GM18868 (cell line): ENCODE measurements at regions not wholly inside any gene's neighbourhood (a gene's known extent, or its start where the extent isn't known, plus 50 kb on each side); places are given as distances from the start of the nearest gene placed in this dataset.

Experiments
- ATAC-seq: cut with Tn5 transposase; IDR thresholded peaks from one replicate; pipeline ENCODE4 v1.9.1; 2021; ENCODE audit warnings: mild to moderate bottlenecking, moderate library complexity; ENCODE audit not compliant: unreplicated experiment

GRCh38 chr14:62347562-62348011 lies 585.4 kb downstream of the SNAPC1 start:
- ATAC-seq = no peak

DNA sequence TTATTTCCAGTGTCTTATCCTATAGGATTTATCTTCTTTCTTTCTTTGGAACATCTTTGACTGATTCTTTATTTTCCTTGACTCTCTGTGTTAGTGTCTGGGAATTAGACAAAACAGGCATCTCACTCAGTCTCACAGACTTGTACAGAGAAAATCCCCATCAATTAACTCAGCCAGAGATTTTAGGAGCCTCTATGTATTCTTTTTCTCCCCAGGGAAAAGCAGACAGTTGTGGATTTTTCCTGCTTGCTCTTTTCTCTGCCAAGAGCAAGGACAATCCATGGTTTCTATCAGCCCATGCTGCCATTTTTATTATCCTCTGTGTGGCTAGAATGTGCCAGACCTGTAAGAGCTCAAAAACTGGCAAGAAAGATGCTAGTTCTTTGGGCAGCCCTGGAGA lies 595.1 kb downstream of the SNAPC1 start:
- ATAC-seq = no peak

- no peak for ATAC-seq
These were observed 601.9 kb downstream of the SNAPC1 start for GRCh38 chr14:62364161-62364560.

GRCh38 chr14:62364800-62365280 lies 602.6 kb downstream of the SNAPC1 start:
- no peak for ATAC-seq

- no peak for ATAC-seq
These were observed 607.8 kb downstream of the SNAPC1 start for GRCh38 chr14:62369919-62370560.

GRCh38 chr14:62373944-62374343 lies 611.7 kb downstream of the SNAPC1 start:
- no peak for ATAC-seq

- no peak for ATAC-seq
These were observed 615.8 kb downstream of the SNAPC1 start for GRCh38 chr14:62378057-62378456.

DNA sequence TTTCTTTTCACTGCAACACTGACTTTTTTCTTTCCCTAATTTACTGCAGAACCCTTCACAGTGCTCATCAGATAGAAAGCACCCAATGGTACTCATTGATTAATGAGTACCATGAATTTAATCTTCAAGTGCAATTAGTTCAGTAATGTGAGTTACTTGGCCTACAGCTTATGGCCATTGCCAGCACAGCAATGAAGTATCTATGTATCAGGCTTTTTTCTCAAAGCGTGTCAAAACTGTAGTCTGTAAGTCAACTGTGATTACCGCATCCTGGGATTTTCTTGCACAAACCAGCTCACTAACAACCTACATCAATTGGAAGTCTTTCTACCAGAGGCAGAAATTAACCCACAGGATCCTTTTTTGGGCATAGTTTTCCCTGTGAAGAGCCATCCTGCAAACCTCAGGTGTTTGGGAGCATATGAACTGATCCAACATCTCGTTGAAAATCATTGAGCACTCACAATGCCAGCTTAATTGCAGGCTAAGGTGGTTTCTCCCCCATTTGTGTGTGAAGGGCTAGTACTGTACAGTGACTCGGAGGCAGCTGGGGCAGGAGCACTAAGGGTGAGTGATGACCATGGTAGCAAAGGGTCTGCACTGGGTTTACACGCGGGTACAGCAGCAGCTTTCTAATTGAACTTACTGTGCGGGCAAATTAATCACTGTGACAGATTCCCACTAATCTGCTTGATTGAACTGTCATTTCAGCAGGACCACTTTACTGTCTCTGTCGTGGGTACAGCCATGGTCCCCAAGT lies 619.3 kb downstream of the SNAPC1 start:
- ATAC-seq = no peak

- no peak for ATAC-seq
These were observed 636.1 kb downstream of the KCNH5 start for GRCh38 chr14:62409169-62409568.

DNA sequence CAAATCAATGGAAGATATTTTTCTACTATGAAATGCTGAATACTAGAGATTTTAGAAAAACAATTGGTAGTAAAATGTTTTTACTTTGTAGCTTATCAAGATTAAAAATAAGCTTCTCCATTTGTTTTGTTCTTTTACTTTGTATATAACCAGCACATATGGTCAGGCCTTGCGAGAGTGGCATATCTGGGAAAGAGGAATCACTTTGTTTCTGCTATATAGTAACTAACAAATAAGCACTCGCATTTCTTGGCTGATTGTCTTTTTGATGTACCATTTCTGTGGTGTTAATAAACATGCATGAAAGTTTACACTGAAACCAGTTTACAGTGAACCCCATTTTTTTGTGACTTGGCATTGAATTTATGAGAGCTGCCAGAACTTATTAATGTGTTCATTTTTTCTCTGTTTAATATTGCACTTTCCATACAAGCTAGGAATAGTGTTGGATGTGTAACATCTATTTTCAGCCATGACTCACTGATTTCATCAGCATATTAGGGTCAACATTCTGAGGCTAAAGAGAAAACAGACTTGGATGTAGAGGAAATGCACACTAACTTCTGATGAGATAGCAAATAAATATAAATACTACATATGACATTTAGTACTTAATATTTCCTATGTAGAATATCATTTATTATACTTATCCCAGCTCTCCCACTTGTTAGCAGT lies 635.5 kb downstream of the KCNH5 start:
- ATAC-seq = no peak

DNA sequence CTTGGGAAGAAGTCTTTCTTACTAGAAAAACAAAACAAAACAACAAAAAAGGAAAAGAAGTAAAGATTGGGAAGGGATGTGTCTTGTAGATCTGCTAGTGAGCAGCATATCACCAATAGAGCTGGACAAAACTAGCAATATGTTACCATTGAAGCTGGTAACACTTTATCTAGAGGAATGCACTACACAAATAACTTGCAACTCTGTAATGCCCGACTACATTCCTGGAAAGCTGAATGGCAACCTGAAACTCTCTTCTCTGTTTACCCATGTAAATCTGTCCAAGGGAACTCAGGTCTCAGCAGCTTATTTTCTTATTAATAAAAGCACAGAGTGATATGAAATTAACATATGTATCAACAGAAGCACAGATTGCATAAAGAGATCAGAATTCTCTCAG lies 624.4 kb downstream of the KCNH5 start:
- ATAC-seq = no peak

- no peak for ATAC-seq
These were observed 616.6 kb downstream of the KCNH5 start for GRCh38 chr14:62428429-62429203.

DNA sequence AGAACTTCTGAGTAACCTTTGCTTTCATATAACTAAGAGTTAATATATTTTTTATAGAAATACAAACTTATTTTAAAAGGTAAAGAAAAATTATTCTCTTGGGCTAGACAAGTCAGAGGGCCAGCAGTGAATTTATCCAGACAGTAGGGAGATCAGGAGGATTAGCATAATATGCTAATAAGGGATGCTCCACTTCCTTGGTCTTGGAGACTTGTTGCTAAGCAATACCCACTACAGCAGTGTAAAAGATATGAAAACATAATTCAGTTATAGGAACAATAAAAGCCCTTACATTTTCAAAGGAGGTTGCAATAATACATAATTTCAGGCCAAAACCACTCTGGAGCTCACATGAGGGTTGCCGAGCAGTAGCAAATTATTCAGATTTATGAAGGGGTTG lies 615.6 kb downstream of the KCNH5 start:
- ATAC-seq = no peak

- ATAC-seq = no peak
These were observed 613.8 kb downstream of the KCNH5 start for GRCh38 chr14:62431496-62431895.

DNA sequence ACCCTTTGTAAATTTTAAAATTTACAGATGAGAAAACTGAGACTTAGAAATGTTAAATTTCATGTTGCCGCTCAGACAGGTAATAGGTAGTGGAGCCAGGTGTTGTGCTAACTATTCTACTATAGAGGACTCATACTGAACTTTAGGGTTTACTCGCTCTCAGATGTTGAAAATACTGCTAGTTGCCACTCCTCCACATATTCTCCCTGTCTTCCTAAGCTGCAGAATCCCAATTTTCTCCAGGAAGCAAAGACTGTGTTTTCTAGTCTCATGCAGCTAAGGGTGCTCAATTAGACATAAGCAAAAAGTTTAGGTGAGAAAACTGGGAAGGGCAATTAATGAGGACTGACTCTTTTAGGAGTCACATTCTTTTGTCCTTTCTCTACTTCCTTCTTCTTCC lies 612.3 kb downstream of the KCNH5 start:
- no peak for ATAC-seq

- ATAC-seq = no peak
These were observed 609.0 kb downstream of the KCNH5 start for GRCh38 chr14:62436261-62436660.

DNA sequence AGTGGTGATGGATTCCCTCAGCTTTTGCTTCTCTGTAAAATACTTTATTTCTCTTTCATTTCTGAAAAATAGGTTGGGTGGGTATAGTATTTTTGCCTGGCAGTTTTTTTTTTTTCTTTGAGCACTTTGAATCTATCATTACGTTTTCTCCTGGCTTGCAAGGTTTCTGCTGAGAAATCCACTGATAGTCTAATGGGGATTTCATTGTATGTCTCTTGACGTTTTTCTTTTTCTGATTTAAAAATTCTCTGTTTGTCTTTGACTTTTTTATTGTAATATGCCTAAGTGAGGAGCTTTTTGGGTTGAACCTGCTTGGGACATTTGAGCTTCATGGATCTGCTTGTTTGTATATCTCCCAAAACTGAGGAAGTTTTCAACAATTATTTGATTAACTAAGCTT lies 606.0 kb downstream of the KCNH5 start:
- ATAC-seq = no peak

DNA sequence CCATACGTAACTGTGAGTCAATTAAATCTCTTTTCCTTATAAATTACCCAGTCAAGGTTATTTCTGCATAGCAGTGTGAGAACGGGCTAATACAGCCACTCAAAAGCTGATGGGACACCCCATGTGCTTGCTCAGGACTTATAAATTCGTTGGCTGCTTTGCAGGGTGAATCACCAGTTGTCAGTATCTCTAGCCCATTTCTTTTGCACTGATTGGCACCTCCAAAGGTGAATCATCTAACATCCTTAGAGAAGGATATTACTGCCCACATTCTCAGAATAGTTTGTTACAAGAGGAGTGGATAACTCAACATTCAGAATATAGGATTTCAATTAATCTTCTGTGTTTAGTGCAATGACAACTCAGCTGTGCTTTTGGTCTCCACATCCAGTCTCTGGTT lies 601.5 kb downstream of the KCNH5 start:
- ATAC-seq = no peak

- no peak for ATAC-seq
These were observed 599.7 kb downstream of the KCNH5 start for GRCh38 chr14:62445570-62445969.

DNA sequence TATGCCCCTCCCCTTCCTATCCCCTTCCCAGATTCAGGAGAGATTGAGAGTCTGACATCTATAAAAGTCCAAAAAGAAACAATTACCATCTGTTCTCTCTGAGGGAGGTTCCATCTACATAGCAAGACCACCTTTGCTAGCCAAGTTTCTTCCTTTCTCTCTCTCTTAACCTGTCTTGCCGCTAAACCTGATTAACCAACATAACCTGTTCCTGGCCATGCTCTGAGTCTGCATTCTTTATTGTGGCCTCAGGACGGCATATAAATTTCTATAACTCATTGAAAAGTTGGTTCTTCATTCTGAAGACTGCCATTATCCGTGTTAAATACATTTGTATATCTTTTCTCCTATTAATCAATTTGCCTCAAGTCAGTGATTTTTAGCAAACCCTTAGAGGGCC lies 594.0 kb downstream of the KCNH5 start:
- no peak for ATAC-seq

- ATAC-seq = no peak
These were observed 592.0 kb downstream of the KCNH5 start for GRCh38 chr14:62453226-62453625.
